Activated CD8-positive, alpha-beta memory T cell treated with anti-CD3 and anti-CD28 coated beads, Interleukin-2, amount 50 U/mL, for 4 hours (primary cell): ENCODE measurements at regions not wholly inside any gene's neighbourhood (a gene's known extent, or its start where the extent isn't known, plus 50 kb on each side); places are given as distances from the start of the nearest gene placed in this dataset.
"Not testable (repeated sequence)": the region's sequence is repeated elsewhere in the genome, so short reads cannot be mapped to it uniquely, and the experiment has no call there.

Experiments
- DNase-seq: peaks from one replicate; pipeline ENCODE4 v3.0.0-alpha.2; 2020

- DNase-seq = no peak
These were observed 79.4 kb upstream of the AGAP1 start for GRCh38 chr2:235414422-235414821.

GRCh38 chr2:235416858-235417499, 76.9 kb upstream of the AGAP1 start:
- DNase-seq = no peak

GRCh38 chr2:235418918-235419317, 74.9 kb upstream of the AGAP1 start:
- no peak for DNase-seq

GRCh38 chr2:235419996-235420395, 73.8 kb upstream of the AGAP1 start:
- DNase-seq = no peak

- no peak for DNase-seq
These were observed 72.2 kb upstream of the AGAP1 start for GRCh38 chr2:235421618-235422017.

- no peak for DNase-seq
These were observed 63.3 kb upstream of the AGAP1 start for GRCh38 chr2:235430366-235431083.

- no peak for DNase-seq
These were observed 60.9 kb upstream of the AGAP1 start for GRCh38 chr2:235432741-235433520.

GRCh38 chr2:235433860-235434259, 60.0 kb upstream of the AGAP1 start:
- no peak for DNase-seq

- no peak for DNase-seq
These were observed 53.7 kb upstream of the AGAP1 start for GRCh38 chr2:235439959-235440662.

- DNase-seq = not testable (repeated sequence)
These were observed 50.3 kb upstream of the AGAP1 start for GRCh38 chr2:235443580-235443979.
